Bone marrow (tissue), 2 donors: ENCODE measurements at regions not wholly inside any gene's neighbourhood (a gene's known extent, or its start where the extent isn't known, plus 50 kb on each side); places are given as distances from the start of the nearest gene placed in this dataset.
"Not testable (repeated sequence)": the region's sequence is repeated elsewhere in the genome, so short reads cannot be mapped to it uniquely, and the experiment has no call there.

Source experiments
- DNase-seq, 2 donors: peaks; one replicate each; lab custom pipeline; 2025; lab: John Stamatoyannopoulos, UW

DNA sequence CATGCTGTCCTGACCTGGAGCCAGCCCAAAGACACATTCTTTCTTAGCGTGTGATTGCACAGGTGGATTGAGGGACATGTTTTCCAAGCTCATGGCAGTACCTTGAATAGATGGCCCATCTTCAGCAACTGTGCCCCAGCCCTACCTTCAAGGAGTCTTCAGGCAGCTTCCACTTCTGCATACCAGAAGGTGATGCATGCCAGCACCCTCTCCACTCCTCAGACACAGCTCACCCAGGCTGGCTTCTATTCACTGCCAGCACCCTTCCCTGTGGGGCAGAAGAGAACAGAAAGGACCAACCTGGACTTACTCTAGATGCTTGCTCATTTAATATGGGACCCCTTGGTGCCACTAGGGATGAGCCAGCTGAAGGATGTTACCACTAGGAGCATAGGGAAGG is 466.4 kb upstream of the ISX start:
- no peak for DNase-seq

DNA sequence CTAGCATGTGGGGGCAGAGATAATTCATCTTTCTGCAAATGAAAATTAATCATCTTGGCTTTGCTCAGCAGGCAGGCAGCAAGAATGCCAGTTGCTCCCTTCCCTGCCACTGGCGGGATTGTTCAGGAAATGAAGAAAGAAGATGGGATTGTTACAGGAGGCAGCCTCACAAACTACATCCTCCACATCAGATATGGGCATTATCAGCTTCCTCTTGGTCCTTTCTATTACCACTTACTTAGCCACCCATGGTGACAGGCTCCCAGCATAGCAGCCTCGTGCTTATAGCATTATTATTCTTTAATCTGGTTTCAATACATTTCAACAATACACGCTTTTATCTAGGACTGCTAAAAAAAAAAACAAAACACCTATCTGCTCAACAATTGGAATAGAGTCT is 461.6 kb upstream of the ISX start:
- DNase-seq, result no peak

DNA sequence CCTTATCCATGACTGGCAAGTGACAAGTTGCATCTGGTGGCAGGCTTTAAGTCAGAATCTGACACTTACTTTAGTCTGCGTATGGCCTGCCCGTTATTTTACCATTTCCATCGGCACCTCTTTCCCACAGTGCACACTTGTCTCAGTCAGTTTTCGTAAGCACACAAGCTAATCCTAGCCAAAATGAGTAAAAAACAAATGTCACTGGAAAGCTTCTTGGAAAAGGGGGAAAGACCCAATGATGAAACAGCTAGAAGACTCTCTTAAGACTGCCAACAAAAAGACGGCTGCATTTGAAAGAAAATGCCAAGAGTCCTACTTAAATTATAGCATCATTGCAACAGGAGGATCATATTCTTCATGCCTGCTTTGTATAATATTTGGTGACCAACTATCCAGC is 457.9 kb upstream of the ISX start:
- DNase-seq, result no peak

DNA sequence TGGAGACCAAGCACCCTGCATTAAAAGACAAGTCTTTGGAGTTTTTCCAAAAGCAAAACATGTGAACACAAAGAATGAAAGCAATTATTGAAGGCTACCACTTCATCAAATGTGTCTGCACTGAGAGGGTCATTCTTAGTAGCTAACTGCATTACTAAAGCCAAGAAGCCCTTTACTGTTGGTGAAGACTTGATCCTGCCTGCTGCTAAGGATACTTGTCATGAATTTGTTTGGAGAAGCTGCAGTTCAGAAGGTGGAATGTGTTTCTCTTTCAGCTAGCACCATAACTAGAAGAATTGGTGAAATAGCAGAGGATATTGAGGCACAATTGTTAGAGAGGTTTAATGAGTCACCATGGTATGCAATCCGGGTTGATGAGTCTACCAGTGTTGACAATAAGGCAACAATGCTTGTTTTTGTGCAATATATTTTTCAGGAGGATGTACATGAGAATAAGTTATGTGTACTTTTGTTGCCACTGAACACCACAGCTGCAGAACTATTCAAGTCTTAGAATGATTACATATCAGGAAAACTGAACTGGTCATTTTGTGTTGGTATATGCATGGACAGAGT is 457.3 kb upstream of the ISX start:
- no peak for DNase-seq

DNA sequence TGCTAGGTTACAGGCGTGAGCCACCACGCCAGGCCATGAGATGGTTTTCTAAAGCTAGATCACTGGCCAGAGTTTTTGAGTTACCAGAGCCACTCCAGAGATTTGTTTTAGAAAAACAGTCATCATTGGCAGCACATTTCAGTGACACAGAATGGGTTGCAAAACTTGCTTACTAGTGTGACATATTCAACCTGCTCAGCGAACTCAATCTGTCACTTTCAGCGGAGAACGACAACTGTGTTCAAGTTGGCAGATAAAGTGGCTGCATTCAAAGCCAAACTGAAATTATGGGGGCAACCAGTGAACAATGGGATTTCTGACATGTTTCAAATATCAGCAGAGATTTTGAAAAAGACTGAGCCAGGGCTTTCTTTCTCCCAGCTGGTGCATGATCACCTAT is 456.3 kb upstream of the ISX start:
- no peak for DNase-seq

DNA sequence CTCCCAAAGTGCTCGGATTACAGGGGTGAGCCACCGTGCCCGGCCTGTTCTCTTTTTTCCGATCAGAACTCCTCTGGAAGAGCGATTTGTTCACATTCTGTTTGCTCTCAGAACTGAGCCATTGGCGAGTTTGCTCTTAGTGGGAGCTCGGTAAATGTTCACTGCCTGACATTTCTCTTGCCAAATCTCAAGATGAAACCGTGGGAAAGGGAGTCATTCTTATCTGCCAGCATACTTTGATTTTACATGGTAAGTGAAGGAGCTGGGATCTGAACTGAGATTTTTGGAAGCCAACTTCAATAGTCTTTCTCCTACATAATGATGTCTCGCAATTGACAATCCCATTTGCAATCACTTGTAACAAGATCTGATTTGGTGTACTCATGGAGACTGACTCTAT is 445.8 kb upstream of the ISX start:
- DNase-seq, result no peak

DNA sequence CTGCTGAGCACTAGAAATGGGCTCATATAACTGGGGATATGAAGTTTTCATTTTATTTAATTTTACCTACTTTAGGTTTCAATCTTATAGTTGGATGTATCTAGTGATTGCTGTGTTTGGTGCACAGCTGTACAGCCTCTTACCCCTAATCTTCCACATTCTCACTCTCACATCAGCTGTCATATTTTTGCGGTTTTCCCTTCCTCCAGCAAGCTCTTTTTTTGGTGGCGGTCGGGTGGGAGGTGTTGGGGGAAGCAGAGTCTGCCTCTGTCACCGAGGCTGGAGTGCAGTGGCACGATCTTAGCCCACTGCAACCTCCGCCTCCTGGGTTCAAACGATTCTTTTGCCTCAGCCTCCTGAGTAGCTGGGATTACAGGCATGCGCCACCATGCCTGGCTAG is 445.1 kb upstream of the ISX start:
- DNase-seq, result no peak

DNA sequence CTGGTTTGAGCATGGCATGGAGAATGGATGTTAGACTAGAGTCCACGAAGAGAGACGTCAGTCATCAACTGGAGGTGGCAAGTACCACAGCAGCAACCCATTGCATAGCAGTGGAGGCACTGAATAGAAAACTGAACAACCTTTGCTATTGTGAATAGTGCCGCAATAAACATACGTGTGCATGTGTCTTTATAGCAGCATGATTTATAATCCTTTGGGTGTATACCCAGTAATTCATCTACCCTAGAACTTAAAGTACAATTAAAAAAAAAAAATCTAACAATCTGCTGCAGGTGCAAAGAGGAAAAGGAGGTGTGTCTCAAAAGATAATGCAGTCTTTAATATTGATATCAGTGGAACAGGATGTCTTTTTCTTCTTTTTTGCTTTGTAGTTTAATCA is 443.4 kb upstream of the ISX start:
- no peak for DNase-seq

DNA sequence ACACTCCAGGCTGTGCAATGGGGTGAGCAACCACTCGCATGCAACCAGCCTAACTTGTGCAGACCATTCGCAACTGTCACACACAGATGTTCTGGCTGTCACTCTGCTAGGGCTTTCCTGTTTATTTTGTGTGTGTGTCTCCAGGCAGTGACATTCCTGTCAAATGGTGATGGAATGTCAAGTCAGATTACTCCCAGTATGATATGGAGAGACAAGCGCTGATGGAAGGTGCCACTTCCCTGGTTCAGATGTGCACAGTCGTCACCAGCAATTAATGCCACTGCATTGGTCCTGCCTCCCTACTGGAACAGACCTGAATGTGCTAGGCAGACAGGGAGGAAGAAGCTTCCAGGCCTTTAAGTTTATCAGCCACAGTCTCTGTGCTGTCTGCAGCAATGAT is 442.4 kb upstream of the ISX start:
- DNase-seq, result no peak

DNA sequence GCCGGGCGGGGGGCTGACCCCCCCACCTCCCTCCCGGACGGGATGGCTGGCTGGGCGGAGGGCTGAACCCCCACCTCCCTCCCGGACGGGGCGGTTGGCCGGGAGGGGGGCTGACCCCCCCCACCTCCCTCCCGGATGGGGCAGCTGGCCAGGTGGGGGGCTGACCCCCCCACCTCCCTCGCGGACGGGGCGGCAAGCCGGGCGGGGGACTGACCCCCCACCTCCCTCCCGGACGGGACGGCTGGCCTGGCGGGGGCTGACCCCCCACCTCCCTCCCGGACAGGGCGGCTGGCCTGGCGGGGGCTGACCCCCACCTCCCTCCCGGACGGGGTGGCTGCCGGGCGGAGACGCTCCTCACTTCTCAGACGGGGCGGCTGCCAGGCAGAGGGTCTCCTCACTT is 440.1 kb upstream of the ISX start:
- not testable (repeated sequence) for DNase-seq

DNA sequence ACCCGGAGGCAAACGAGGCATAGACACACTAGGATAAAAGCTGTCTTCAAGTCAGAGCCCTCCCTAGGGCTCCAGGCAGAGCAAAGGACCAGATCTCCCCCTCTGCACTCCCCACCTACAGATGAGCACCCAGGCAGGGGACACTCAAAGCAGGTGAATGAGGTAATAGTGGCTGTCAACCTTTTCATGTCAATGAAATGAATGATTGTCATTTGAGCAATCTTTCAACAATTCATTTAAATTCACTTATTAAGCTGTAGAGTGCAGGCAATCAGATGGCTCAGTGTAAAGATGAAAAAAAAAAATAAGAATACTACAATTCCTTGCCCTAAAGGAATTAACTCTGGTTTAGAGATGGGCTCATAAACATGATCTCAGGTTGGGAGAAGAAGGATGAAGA is 427.8 kb upstream of the ISX start:
- DNase-seq, result no peak

DNA sequence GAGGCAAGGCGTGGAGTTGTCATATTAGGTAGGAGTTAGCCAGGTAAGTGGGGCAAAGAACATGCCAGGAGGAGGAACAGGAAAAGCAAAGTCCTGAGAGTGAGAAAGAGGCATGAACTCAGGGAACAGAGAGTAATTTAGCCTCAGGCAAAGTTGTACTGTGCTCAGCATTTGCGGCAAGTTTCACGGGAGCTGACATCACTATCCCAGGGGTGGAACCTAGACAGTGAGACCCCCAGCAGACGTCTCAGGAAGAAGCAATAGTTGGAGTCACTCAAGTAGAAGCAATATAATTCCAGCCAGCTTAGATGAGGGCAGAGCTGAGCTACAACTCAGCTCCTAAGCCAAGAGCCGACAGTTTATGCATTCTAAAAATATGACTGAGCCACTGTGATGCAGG is 426.0 kb upstream of the ISX start:
- DNase-seq, result no peak

DNA sequence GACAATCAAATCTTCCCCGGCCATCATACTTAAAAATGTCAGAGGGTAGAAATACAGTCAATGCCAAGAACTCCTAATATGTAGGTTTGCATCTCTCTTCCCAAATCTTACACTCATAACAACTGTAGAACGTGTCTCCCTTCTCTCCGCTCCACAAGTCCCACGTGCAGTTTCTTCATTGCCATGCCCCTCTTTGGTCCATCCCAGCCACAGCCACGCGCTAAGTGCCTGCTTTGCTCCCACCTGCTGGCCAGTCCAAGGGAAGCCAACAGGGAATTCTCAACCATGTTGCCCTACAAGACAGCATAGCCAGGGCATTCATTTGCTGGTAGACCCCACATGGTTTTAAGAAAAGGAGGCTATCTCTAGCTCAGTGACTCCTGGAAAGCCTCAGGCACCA is 420.6 kb upstream of the ISX start:
- DNase-seq, result no peak

DNA sequence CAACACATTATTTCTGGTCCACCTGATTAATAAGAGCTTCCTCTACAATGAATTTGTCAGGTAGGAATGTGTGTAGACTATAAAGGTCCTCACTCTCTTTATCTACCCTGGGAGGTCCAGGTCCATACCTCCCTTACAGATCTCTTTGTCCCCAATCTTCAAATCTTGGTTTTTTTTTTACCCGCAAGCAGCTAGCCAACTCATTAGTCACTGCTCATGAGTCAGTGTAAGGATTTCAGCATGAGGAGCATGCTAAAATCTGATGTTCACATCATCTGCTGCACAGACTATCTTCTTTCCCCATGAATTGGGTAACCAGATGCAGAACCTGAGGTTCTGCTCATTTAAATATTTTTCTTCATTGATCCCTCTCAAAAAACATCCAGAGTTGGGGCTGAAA is 397.0 kb upstream of the ISX start:
- no peak for DNase-seq

DNA sequence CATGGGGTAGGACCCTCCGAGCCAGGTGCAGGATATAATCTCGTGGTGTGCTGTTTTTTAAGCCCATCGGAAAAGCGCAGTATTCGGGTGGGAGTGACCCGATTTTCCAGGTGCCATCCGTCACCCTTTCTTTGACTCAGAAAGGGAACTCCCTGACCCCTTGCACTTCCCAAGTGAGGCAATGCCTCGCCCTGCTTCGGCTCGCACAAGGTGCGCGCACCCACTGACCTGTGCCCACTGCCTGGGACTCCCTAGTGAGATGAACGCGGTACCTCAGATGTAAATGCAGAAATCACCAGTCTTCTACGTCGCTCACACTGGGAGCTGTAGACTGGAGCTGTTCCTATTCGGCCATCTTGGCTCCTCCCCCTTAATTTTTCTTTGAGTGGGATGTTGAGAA is 382.9 kb upstream of the ISX start:
- DNase-seq, result not testable (repeated sequence)

DNA sequence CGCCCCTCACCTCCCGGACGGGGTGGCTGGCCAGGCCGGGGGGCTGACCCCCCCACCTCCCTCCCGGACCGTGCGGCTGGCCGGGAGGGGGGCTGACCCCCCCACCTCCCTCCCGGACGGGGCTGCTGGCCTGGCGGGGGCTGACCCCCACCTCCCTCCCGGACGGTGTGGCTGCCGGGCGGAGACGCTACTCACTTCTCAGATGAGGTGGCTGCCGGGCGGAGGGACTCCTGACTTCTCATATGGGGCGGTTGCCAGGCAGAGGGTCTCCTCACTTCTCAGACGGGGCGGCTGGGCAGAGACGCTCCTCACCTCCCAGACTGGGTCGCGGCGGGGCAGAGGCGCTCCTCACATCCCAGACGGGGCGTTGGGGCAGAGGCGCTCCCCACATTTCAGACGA is 381.7 kb upstream of the ISX start:
- not testable (repeated sequence) for DNase-seq

DNA sequence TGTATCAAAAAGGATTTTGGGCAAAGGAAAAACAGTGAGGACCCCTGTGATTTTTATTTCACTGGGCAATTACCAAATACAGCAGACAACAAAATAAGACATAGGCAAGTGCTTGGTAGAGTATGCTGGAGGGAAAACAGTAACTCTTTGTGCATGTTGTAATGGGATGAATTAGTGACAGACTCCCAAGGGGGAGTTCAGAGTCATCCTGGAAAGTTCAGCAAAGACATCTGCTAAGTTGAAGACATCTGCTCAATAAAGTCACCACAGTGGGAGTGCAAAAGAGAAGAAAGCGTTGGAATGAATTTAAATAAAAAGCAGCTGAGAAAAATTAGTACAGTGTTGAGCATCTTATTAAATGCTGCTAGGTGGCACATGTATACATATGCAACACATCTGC is 378.8 kb upstream of the ISX start:
- DNase-seq, result no peak

DNA sequence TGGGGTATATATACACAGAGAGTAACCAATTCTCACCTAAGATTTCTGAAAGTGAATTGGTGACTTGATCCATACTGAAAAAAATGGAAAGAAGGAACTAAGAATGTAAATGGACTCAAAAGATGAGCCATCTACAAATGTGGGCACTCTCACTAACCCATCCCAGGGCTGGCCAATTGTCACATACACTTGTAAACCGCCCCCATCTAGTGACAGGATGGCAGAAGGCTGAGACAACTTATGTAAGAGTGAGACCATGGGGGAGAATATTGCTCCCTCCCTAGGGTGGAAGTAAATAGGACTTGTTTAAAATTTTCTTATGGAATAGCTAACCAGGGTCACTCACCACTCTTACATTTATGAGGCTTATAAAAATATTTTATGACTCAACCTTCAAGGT is 377.1 kb upstream of the ISX start:
- no peak for DNase-seq

DNA sequence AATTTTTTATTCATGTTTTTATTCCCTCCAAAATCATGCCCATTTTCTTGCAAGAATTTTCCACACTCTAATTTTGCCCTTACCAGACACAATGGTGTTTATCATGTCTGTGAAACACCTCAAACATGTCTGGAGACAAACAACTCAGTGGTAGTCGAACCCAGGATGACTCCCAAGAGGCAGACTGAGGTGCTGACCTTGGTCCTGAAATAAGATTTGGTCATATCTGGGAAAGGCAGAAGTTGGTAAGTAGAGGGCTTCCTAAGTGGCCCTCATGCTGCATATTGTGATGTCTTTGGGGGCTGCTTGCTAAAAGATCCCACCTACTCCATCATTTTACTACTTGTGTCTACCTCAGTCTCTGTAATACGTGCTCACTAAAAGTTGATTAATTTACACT is 369.4 kb upstream of the ISX start:
- DNase-seq, result no peak

DNA sequence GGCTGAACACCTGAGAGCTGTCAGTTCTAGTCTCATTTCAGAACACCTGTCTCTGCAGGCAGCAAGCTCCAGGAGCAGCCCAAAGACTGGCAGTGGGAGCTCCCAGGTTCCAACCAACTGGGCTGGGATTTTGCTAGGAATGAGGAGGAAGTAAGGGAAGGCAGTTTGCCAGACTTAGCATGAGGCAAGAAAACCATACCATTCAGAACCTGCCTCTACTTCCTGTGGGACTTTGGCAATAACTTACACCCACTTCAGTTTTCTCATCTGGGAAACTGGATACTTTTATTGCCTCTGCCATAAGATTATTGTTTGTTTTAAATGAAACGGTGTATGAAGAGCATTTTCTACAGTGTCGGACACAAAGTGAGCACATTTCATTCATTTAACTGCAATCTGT is 363.7 kb upstream of the ISX start:
- DNase-seq, result no peak

DNA sequence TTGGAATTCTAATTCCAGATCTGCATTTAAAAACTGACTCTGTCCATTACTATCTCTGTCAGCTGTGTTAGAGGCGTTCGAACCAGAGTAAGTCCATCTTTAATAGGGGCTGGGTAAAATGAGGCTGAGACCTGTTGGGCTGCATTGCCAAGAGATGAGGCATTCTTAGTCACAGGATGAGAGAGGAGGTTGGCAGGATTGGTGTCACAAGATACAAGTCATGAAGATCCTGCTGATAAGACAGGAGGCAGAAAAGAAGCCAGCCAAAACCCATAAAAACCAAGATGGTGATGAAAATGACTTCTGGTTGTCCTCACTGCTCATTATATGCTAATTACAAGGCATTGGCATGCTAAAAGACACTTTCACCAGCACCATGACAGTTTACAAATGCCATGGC is 356.3 kb upstream of the ISX start:
- no peak for DNase-seq

DNA sequence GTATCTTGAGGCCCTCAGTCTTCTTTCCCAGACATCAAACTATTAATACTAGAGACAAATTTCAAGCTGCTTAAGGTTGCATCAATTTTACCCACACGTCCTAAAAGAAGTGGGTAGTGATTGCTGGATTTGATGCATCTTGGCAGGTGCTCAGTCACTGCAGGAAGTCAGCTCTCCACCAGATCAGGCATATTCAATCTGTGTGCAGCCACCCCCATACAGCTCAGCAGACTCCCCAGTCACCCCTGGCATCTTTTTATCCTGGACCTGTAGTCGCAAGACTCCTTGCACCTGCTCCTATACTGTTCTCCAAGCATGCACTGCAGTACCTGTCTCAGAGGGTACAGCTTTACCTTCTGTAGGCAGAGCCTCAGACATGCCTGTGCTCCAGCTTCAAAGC is 343.1 kb upstream of the ISX start:
- no peak for DNase-seq

DNA sequence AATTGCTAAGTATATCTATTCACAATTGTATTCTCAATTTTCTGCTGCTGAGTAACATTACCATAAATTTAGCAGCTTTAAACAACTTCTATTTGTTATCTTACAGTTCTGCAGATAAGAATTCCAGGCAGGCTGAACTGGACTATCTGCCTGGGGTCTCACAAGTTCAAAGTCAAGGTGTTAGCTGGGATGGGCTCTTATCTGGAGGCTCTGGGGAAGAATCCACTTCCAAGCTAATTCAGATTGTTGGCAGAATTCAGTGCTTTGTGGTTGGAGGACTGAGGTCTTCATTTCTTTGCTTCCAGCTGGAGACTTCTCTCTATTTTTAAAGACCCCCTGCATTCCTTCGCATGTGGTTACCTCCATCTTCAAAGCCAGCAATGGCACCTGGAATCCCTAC is 329.9 kb upstream of the ISX start:
- no peak for DNase-seq

DNA sequence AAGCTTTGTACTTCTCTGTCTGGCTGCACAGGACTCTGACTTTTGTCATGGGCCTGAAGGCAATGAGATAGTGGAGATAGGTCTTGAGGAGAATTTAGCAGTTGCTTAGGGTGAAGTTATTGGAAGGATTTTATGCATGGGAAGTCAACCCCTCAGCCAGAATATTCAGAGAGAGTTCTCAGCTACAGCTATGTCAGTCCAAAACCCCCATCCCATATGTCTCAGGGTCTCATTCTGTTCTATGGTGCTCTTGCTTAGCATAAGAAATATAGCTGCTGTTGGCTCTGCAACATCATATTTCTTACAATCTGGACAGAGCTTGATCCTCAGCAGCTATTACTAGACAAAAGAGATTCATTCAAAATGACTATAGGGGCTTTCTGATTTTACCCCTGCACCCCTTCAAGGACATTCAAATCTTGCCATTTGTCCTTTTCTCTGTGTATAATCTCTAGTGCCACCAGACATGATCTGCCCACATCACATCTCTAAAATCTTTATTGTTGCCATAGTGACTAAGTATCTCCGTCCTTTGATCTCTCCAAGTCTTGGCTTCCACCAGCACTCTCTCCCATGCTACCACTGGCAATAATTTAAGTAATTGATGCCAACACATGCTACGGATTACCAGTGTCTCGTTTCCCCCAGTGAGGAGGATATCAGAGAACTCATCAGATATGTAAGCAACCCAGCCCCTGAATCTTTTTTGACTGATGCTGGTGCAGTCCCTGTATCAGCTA is 327.1 kb upstream of the ISX start:
- DNase-seq, result no peak
